ENCODE measurements at regions not wholly inside any gene's neighbourhood (a gene's known extent, or its start where the extent isn't known, plus 50 kb on each side); places are given as distances from the start of the nearest gene placed in this dataset.

DNA sequence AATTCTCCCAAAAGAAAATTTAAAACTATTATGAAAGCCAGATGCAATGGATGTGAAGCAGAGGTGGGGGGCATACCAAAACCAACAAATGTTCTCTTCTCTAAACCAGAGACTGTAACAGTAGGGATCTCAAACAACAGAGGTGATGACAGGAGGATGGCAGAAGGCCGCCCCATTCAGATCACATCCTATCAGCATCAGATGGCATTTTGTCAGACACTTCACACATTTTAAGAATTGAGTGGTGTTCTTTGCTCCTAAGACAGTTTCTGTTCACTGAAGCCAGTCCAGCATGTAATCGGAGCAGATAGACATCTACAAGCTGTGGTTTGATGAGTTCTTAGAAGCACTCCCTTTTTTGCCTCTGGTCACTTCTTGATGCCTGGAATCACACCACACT lies 59.6 kb upstream of the SRRM4 start:
- H3K27ac ChIP-seq (ENCODE audit: low read length): no peak overlapping the region
- no peaks in the 10 kb centered on the region for H3K9me3 ChIP-seq (ENCODE audit: low read length)
- H3K9ac ChIP-seq (ENCODE audit: low read length): no peak overlapping the region
- no peaks in the 10 kb centered on the region for H3K79me2 ChIP-seq (replicated peaks; ENCODE audit: insufficient read depth, low read length)
- no peak overlapping the region for H3K4me2 ChIP-seq (ENCODE audit: low read length)
- no peaks in the 10 kb centered on the region for H3F3A ChIP-seq (ENCODE audit: insufficient read depth, low read length, poor library complexity, severe bottlenecking)
- no peaks in the 10 kb centered on the region for H3K27me3 ChIP-seq (ENCODE audit: insufficient read depth, low read depth, low read length)
- H3K36me3 ChIP-seq (ENCODE audit: insufficient read depth, low read length): no peaks in the 10 kb centered on the region
- H3K9me2 ChIP-seq (ENCODE audit: insufficient read depth, low read length): no peaks in the 10 kb centered on the region
- H4K20me1 ChIP-seq (ENCODE audit: insufficient read depth): no peaks in the 10 kb centered on the region
- TF ChIP-seq REST (IDR thresholded peaks at IDR 0.05; ENCODE audit: borderline replicate concordance) (no peak), TAF1 (IDR thresholded peaks at IDR 0.05; ENCODE audit: low read depth) (no peak), RAD21 (conservative IDR thresholded peaks at IDR 0.05) (no peak), MXI1 (conservative IDR thresholded peaks at IDR 0.05; ENCODE audit: poor library complexity, severe bottlenecking) (no peak), CTCF (IDR thresholded peaks at IDR 0.05; ENCODE audit: poor library complexity, severe bottlenecking) (no peak), EP300 (conservative IDR thresholded peaks at IDR 0.05; ENCODE audit: poor library complexity, severe bottlenecking) (no peak), POLR2AphosphoS5 (IDR thresholded peaks at IDR 0.05) (no peak), EZH2 (IDR thresholded peaks at IDR 0.05; ENCODE audit: borderline replicate concordance, insufficient read depth, low read length, poor library complexity, severe bottlenecking) (no peak), SMC3 (conservative IDR thresholded peaks at IDR 0.05; ENCODE audit: poor library complexity) (no peak)
- H3K4me3 ChIP-seq (ENCODE audit: low read length): no peak overlapping the region
- H2AFZ ChIP-seq (ENCODE audit: low read depth, low read length): no peak overlapping the region

DNA sequence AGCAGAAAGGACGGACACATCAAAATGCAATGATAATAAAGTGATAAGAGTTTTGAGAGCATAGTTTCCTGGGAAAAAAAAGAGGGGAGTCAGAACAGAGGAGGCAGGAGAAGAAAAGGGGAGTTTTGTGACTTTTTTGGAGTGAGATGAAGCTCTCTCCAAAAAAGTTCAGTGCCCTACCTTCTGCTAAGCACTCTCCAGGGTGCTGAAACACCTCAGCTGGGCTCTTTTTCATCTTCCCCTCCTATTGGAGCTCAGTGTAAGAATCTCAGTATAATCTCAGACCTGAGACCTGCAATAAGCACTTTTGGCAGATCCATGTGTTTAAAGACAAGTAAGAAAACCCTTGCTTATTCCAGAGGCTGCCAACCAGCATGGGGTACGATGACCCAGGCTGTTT lies 58.9 kb upstream of the SRRM4 start:
- Histone ChIP-seq H3K27me3 (ENCODE audit: insufficient read depth, low read depth, low read length) (no peaks in the 10 kb centered on the region), H3K36me3 (ENCODE audit: insufficient read depth, low read length) (no peaks in the 10 kb centered on the region), H4K20me1 (ENCODE audit: insufficient read depth) (no peaks in the 10 kb centered on the region), H3K79me2 (replicated peaks; ENCODE audit: insufficient read depth, low read length) (no peaks in the 10 kb centered on the region), H3K9ac (ENCODE audit: low read length) (no peak overlapping the region), H3K4me3 (ENCODE audit: low read length) (no peak overlapping the region), H3K9me2 (ENCODE audit: insufficient read depth, low read length) (no peaks in the 10 kb centered on the region), H3K9me3 (ENCODE audit: low read length) (no peaks in the 10 kb centered on the region), H3K4me2 (ENCODE audit: low read length) (no peak overlapping the region), H2AFZ (ENCODE audit: low read depth, low read length) (no peak overlapping the region), H3K27ac (ENCODE audit: low read length) (no peak overlapping the region), H3F3A (ENCODE audit: insufficient read depth, low read length, poor library complexity, severe bottlenecking) (no peaks in the 10 kb centered on the region)
- TF ChIP-seq SMC3 (conservative IDR thresholded peaks at IDR 0.05; ENCODE audit: poor library complexity) (no peak), REST (IDR thresholded peaks at IDR 0.05; ENCODE audit: borderline replicate concordance) (no peak), TAF1 (IDR thresholded peaks at IDR 0.05; ENCODE audit: low read depth) (no peak), POLR2AphosphoS5 (IDR thresholded peaks at IDR 0.05) (no peak), EZH2 (IDR thresholded peaks at IDR 0.05; ENCODE audit: borderline replicate concordance, insufficient read depth, low read length, poor library complexity, severe bottlenecking) (no peak), MXI1 (conservative IDR thresholded peaks at IDR 0.05; ENCODE audit: poor library complexity, severe bottlenecking) (no peak), RAD21 (conservative IDR thresholded peaks at IDR 0.05) (no peak), EP300 (conservative IDR thresholded peaks at IDR 0.05; ENCODE audit: poor library complexity, severe bottlenecking) (no peak), CTCF (IDR thresholded peaks at IDR 0.05; ENCODE audit: poor library complexity, severe bottlenecking) (no peak)
